ENCODE measurements at regions not wholly inside any gene's neighbourhood (a gene's known extent, or its start where the extent isn't known, plus 50 kb on each side); places are given as distances from the start of the nearest gene placed in this dataset.
"Not testable (repeated sequence)": the region's sequence is repeated elsewhere in the genome, so short reads cannot be mapped to it uniquely, and the experiment has no call there.

DNA sequence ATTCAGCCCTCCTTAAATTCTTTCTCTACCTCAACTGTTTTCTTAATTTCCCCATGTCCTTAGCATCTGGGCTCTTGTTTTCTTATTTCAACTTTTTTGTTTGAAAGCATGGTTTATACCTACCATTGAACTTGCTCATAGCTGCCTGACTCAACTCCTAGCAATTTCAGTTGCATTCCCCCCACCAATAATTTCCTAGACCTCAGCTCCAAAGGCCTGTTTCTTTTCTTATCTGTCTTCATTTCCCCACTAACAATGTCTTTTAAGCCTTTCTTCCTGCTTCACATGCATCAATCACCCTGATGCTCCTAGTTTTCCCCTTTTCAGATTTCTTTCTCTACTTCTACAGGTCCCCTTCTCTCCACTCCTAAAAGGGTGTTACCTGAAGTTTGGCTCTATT, 129.7 kb upstream of the PDE4D start:
- H3K4me1 ChIP-seq (ENCODE audit: control insufficient read depth, insufficient read depth, low read length) = no peaks in the 10 kb centered on the region
- H3K9ac ChIP-seq (ENCODE audit: extremely low read depth, low read length, poor library complexity, severe bottlenecking) = no peak overlapping the region
- TF ChIP-seq, protein P1, sequence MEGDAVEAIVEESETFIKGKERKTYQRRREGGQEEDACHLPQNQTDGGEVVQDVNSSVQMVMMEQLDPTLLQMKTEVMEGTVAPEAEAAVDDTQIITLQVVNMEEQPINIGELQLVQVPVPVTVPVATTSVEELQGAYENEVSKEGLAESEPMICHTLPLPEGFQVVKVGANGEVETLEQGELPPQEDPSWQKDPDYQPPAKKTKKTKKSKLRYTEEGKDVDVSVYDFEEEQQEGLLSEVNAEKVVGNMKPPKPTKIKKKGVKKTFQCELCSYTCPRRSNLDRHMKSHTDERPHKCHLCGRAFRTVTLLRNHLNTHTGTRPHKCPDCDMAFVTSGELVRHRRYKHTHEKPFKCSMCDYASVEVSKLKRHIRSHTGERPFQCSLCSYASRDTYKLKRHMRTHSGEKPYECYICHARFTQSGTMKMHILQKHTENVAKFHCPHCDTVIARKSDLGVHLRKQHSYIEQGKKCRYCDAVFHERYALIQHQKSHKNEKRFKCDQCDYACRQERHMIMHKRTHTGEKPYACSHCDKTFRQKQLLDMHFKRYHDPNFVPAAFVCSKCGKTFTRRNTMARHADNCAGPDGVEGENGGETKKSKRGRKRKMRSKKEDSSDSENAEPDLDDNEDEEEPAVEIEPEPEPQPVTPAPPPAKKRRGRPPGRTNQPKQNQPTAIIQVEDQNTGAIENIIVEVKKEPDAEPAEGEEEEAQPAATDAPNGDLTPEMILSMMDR (conservative IDR thresholded peaks at IDR 0.05) = no peak
- H3K27me3 Mint-ChIP-seq (ENCODE audit: insufficient read depth) = no peaks in the 10 kb centered on the region
- no peaks in the 10 kb centered on the region for H3K36me3 ChIP-seq (ENCODE audit: control insufficient read depth, insufficient read depth, low read length)
- H3K27ac Mint-ChIP-seq = no peak overlapping the region
- no peaks in the 10 kb centered on the region for H3K27me3 ChIP-seq (ENCODE audit: control insufficient read depth, insufficient read depth, low read length, poor library complexity, severe bottlenecking)
- H3K9me3 ChIP-seq (ENCODE audit: control insufficient read depth, low read length) = no peaks in the 10 kb centered on the region
- H3K27ac ChIP-seq (ENCODE audit: low read depth, low read length) = no peak overlapping the region
- H3K4me3 ChIP-seq (ENCODE audit: low read length) = no peak overlapping the region
- H3K4me1 Mint-ChIP-seq = peaks cover 3% of the 10 kb centered on the region
- DNase-seq = no peak
- no peak overlapping the region for H3K4me3 Mint-ChIP-seq
- H3K36me3 Mint-ChIP-seq (ENCODE audit: low read depth) = no peaks in the 10 kb centered on the region
- H3K9me3 Mint-ChIP-seq = no peaks in the 10 kb centered on the region

DNA sequence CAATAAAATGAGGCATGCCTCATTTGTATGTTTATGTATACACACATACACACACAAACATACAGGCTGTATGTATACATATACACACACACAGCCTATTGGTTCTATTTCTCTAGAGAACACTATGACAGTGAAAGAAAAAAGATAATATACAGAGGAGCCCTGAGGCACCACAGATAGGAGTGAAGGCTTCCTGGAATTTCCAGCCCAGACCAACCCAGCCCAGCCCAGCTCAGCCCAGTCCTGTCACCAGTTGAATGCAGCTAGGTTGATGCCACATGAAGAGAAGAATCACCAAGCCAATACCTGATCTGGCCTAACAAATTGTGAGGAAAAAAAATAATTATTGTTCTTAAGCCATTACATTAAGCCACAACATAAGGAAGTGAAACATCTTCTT, 126.9 kb upstream of the PDE4D start:
- Histone ChIP-seq H3K27ac (ENCODE audit: low read depth, low read length) (no peak overlapping the region), H3K9me3 (ENCODE audit: control insufficient read depth, low read length) (peaks cover 7% of the 10 kb centered on the region), H3K27me3 (ENCODE audit: control insufficient read depth, insufficient read depth, low read length, poor library complexity, severe bottlenecking) (no peaks in the 10 kb centered on the region), H3K36me3 (ENCODE audit: control insufficient read depth, insufficient read depth, low read length) (no peaks in the 10 kb centered on the region), H3K4me3 (ENCODE audit: low read length) (no peak overlapping the region), H3K4me1 (ENCODE audit: control insufficient read depth, insufficient read depth, low read length) (no peaks in the 10 kb centered on the region), H3K9ac (ENCODE audit: extremely low read depth, low read length, poor library complexity, severe bottlenecking) (no peak overlapping the region)
- no peaks in the 10 kb centered on the region for H3K36me3 Mint-ChIP-seq (ENCODE audit: low read depth)
- no peak for DNase-seq
- no peak overlapping the region for H3K4me3 Mint-ChIP-seq
- peaks cover 3% of the 10 kb centered on the region for H3K4me1 Mint-ChIP-seq
- no peak overlapping the region for H3K27ac Mint-ChIP-seq
- TF ChIP-seq, protein P1 (conservative IDR thresholded peaks at IDR 0.05) = no peak
- peaks cover 1% of the 10 kb centered on the region for H3K9me3 Mint-ChIP-seq
- H3K27me3 Mint-ChIP-seq (ENCODE audit: insufficient read depth) = no peaks in the 10 kb centered on the region

DNA sequence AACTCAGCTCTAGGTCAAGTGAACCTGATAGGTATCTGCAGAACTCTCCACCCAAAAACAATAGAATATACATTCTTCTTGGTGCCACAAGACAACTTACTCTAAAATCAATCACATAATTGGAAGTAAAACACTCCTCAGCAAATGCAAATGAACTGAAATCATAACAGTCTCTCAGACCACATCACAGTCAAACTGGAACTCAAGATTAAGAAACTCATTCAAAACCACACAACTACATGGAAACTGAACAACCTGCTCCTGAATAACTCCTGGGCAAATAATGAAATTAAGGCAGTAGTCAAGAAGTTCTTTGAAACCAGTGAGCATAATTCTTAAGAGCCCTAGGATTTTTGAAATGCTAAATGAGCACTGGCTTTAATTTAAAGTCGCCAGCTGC, 125.4 kb upstream of the PDE4D start:
- not testable (repeated sequence) for H3K4me1 ChIP-seq (ENCODE audit: control insufficient read depth, insufficient read depth, low read length); H3K4me1 Mint-ChIP-seq; H3K9ac ChIP-seq (ENCODE audit: extremely low read depth, low read length, poor library complexity, severe bottlenecking); DNase-seq; H3K36me3 ChIP-seq (ENCODE audit: control insufficient read depth, insufficient read depth, low read length); H3K27me3 Mint-ChIP-seq (ENCODE audit: insufficient read depth); H3K4me3 ChIP-seq (ENCODE audit: low read length); H3K27ac Mint-ChIP-seq; H3K9me3 ChIP-seq (ENCODE audit: control insufficient read depth, low read length); H3K36me3 Mint-ChIP-seq (ENCODE audit: low read depth); H3K4me3 Mint-ChIP-seq; H3K27ac ChIP-seq (ENCODE audit: low read depth, low read length); H3K27me3 ChIP-seq (ENCODE audit: control insufficient read depth, insufficient read depth, low read length, poor library complexity, severe bottlenecking); H3K9me3 Mint-ChIP-seq
- WGBS, 2 experiments (ENCODE audit: insufficient coverage in 1 of 2, insufficient read length in 1 of 2) = 85 to 100% methylated on average over 1 of the region's 1 CpG

DNA sequence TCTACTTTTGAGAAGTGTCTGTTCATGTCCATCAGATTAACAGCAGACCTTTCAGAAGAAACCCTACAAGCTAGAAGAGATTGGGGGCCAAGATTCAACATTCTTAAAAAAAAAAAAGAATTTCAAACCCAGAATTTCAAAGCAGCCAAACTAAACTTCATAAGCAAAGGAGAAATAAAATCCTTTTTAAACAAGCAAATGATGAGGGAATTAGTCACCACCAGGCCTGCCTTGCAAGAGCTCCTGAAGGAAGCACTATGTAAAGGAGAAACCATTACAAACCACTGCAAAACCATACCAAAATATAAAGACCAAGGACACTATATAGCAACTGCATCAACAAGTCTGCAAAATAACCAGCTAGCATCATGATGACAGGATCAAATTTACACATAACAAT, 124.6 kb upstream of the PDE4D start:
- H3K4me3 ChIP-seq (ENCODE audit: low read length) = no peak overlapping the region
- no peaks in the 10 kb centered on the region for H3K27me3 Mint-ChIP-seq (ENCODE audit: insufficient read depth)
- TF ChIP-seq, protein P1 (conservative IDR thresholded peaks at IDR 0.05) = no peak

More for the DNA sequence above, 124.6 kb upstream of the PDE4D start:
- no peak overlapping the region for H3K27ac Mint-ChIP-seq
- Histone ChIP-seq H3K9ac (ENCODE audit: extremely low read depth, low read length, poor library complexity, severe bottlenecking) (no peak overlapping the region), H3K27ac (ENCODE audit: low read depth, low read length) (no peak overlapping the region), H3K4me1 (ENCODE audit: control insufficient read depth, insufficient read depth, low read length) (no peaks in the 10 kb centered on the region), H3K27me3 (ENCODE audit: control insufficient read depth, insufficient read depth, low read length, poor library complexity, severe bottlenecking) (no peaks in the 10 kb centered on the region), H3K36me3 (ENCODE audit: control insufficient read depth, insufficient read depth, low read length) (no peaks in the 10 kb centered on the region), H3K9me3 (ENCODE audit: control insufficient read depth, low read length) (peaks cover 7% of the 10 kb centered on the region)
- H3K4me1 Mint-ChIP-seq = no peaks in the 10 kb centered on the region
- DNase-seq = no peak
- no peaks in the 10 kb centered on the region for H3K36me3 Mint-ChIP-seq (ENCODE audit: low read depth)
- H3K9me3 Mint-ChIP-seq = peaks cover 1% of the 10 kb centered on the region
- H3K4me3 Mint-ChIP-seq = no peak overlapping the region
